ENCODE measurements at regions not wholly inside any gene's neighbourhood (a gene's known extent, or its start where the extent isn't known, plus 50 kb on each side); places are given as distances from the start of the nearest gene placed in this dataset.

GRCh38 chr10:56123247-56123646 is 237.8 kb downstream of the ZWINT start:
- Histone ChIP-seq H3K36me3 (no peaks in the 10 kb centered on the region), H3K27me3 (replicated peaks; ENCODE audit: insufficient read depth) (no peaks in the 10 kb centered on the region), H3K27ac (no peak overlapping the region), H3K9me3 (no peaks in the 10 kb centered on the region), H3K4me1 (ENCODE audit: control insufficient read depth in 1 of 2, low read depth in 2 of 2) (no peaks in the 10 kb centered on the region), H3K4me3 (no peak overlapping the region)
- no peak for ATAC-seq (ENCODE audit: insufficient number of reproducible peaks, low FRiP score, low read depth)
- no peak for TF ChIP-seq CTCF (IDR thresholded peaks at IDR 0.05)
- DNase-seq (ENCODE audit: low spot score), result no peak

GRCh38 chr10:56116684-56117083 is 244.4 kb downstream of the ZWINT start:
- Histone ChIP-seq H3K36me3 (no peaks in the 10 kb centered on the region), H3K4me3 (no peak overlapping the region), H3K4me1 (ENCODE audit: control insufficient read depth in 1 of 2, low read depth in 2 of 2) (no peaks in the 10 kb centered on the region), H3K27me3 (replicated peaks; ENCODE audit: insufficient read depth) (no peaks in the 10 kb centered on the region), H3K27ac (no peak overlapping the region), H3K9me3 (no peaks in the 10 kb centered on the region)
- ATAC-seq (ENCODE audit: insufficient number of reproducible peaks, low FRiP score, low read depth), result no peak
- DNase-seq (ENCODE audit: low spot score), result no peak
- TF ChIP-seq CTCF (IDR thresholded peaks at IDR 0.05), result no peak

- no peaks in the 10 kb centered on the region for H3K27me3 ChIP-seq (replicated peaks; ENCODE audit: insufficient read depth)
- H3K36me3 ChIP-seq, result no peaks in the 10 kb centered on the region
- no peaks in the 10 kb centered on the region for H3K9me3 ChIP-seq
- no peak for TF ChIP-seq CTCF (IDR thresholded peaks at IDR 0.05)
- ATAC-seq (ENCODE audit: insufficient number of reproducible peaks, low FRiP score, low read depth) (no peak), DNase-seq (ENCODE audit: low spot score) (no peak)
- no peaks in the 10 kb centered on the region for H3K4me1 ChIP-seq (ENCODE audit: control insufficient read depth in 1 of 2, low read depth in 2 of 2)
- no peak overlapping the region for H3K27ac ChIP-seq
- H3K4me3 ChIP-seq, result no peak overlapping the region
These were observed 251.6 kb downstream of the ZWINT start for GRCh38 chr10:56109454-56109853.

- no peaks in the 10 kb centered on the region for H3K27me3 ChIP-seq (replicated peaks; ENCODE audit: insufficient read depth)
- no peak for TF ChIP-seq CTCF (IDR thresholded peaks at IDR 0.05)
These were observed 256.1 kb downstream of the ZWINT start for GRCh38 chr10:56104923-56105322.

GRCh38 chr10:56104487-56104886 is 256.6 kb downstream of the ZWINT start:
- no peaks in the 10 kb centered on the region for H3K27me3 ChIP-seq (replicated peaks; ENCODE audit: insufficient read depth)
- no peak overlapping the region for H3K27ac ChIP-seq
- no peak for DNase-seq (ENCODE audit: low spot score)
- no peaks in the 10 kb centered on the region for H3K9me3 ChIP-seq
- ATAC-seq (ENCODE audit: insufficient number of reproducible peaks, low FRiP score, low read depth), result no peak
- H3K4me3 ChIP-seq, result no peak overlapping the region
- no peaks in the 10 kb centered on the region for H3K36me3 ChIP-seq
- H3K4me1 ChIP-seq (ENCODE audit: control insufficient read depth in 1 of 2, low read depth in 2 of 2), result no peaks in the 10 kb centered on the region
- no peak for TF ChIP-seq CTCF (IDR thresholded peaks at IDR 0.05)

More at GRCh38 chr10:56104923-56105322, 256.1 kb downstream of the ZWINT start:
- Histone ChIP-seq H3K27ac (no peak overlapping the region), H3K4me3 (no peak overlapping the region), H3K36me3 (no peaks in the 10 kb centered on the region), H3K4me1 (ENCODE audit: control insufficient read depth in 1 of 2, low read depth in 2 of 2) (no peaks in the 10 kb centered on the region), H3K9me3 (no peaks in the 10 kb centered on the region)
- DNase-seq (ENCODE audit: low spot score) (no peak), ATAC-seq (ENCODE audit: insufficient number of reproducible peaks, low FRiP score, low read depth) (no peak)
